Vagina (tissue), 2 donors: ENCODE measurements at regions not wholly inside any gene's neighbourhood (a gene's known extent, or its start where the extent isn't known, plus 50 kb on each side); places are given as distances from the start of the nearest gene placed in this dataset.
"Not testable (repeated sequence)": the region's sequence is repeated elsewhere in the genome, so short reads cannot be mapped to it uniquely, and the experiment has no call there.

ENCODE experiments used
- DNase-seq, 2 donors: peaks; one replicate each; pipeline ENCODE4 v3.0.0-alpha.2; 2017; ENCODE audit errors: extremely low spot score in 2 of 2
- H3K27ac ChIP-seq: fragments of 200-600 bp; sonication (generic); one replicate; pipeline ENCODE4 v1.5.1; 2019
- H3K27me3 ChIP-seq: fragments of 200-600 bp; sonication (generic); one replicate; pipeline ENCODE4 v1.5.1; 2019
- H3K36me3 ChIP-seq, 2 donors: fragments of 200-600 bp; sonication (generic); one replicate each; pipeline ENCODE4 v1.5.1; 2017 to 2019
- H3K4me1 ChIP-seq: fragments of 200-600 bp; sonication (generic); one replicate; pipeline ENCODE4 v1.5.1; 2019
- H3K4me3 ChIP-seq, 2 donors: fragments of 200-600 bp; sonication (generic); 1 replicate in 1 of 2; 2 replicates in 1 of 2; pipeline ENCODE4 v1.5.1; 2016 to 2019
- H3K9me3 ChIP-seq: fragments of 200-600 bp; sonication (generic); one replicate; pipeline ENCODE4 v1.5.1; 2019
- POLR2A ChIP-seq, 2 donors: fragments of 450-650 bp; IDR thresholded peaks; one replicate each; pipeline ENCODE4 v1.6.1; 2017; ENCODE audit warnings: antibody characterized with exemption in 2 of 2, mild to moderate bottlenecking in 2 of 2, moderate library complexity in 2 of 2
- POLR2AphosphoS5 ChIP-seq, 2 donors: sonication (generic); formaldehyde crosslinking; IDR thresholded peaks; one replicate each; pipeline ENCODE4 v1.9.0; 2017; ENCODE audit warnings: antibody characterized with exemption in 2 of 2, mild to moderate bottlenecking in 2 of 2, low read depth in 1 of 2; ENCODE audit not compliant: insufficient read depth in 1 of 2
- intact Hi-C: fragments of 100-400 bp; cut with DNase I; formaldehyde crosslinking; loops from one replicate; pipeline ENCODE4 v1.15.1; 2023
- TF ChIP-seq, protein P1 (sequence below), 3 experiments: fragments of 450-650 bp in 2 of 3; fragments of 200-600 bp in 1 of 3; sonication (generic) in 1 of 3; IDR thresholded peaks; one replicate each; pipeline ENCODE4 v1.5.1; 2017 to 2019; ENCODE audit warnings: antibody characterized with exemption in 3 of 3, mild to moderate bottlenecking in 2 of 3, moderate library complexity in 2 of 3

- no peak for DNase-seq
- Histone ChIP-seq H3K27ac (no peak overlapping the region), H3K27me3 (no peaks in the 10 kb centered on the region), H3K9me3 (no peaks in the 10 kb centered on the region), H3K36me3 (no peaks in the 10 kb centered on the region), H3K4me3 (no peak overlapping the region), H3K4me1 (peaks cover 18% of the 10 kb centered on the region)
- intact Hi-C loops = no loop called here
- TF ChIP-seq POLR2A (IDR thresholded peaks at IDR 0.05) (no peak), POLR2AphosphoS5 (IDR thresholded peaks at IDR 0.05; ENCODE audit: insufficient read depth in 1 of 2, low read depth in 1 of 2) (no peak)
- TF ChIP-seq, protein P1, sequence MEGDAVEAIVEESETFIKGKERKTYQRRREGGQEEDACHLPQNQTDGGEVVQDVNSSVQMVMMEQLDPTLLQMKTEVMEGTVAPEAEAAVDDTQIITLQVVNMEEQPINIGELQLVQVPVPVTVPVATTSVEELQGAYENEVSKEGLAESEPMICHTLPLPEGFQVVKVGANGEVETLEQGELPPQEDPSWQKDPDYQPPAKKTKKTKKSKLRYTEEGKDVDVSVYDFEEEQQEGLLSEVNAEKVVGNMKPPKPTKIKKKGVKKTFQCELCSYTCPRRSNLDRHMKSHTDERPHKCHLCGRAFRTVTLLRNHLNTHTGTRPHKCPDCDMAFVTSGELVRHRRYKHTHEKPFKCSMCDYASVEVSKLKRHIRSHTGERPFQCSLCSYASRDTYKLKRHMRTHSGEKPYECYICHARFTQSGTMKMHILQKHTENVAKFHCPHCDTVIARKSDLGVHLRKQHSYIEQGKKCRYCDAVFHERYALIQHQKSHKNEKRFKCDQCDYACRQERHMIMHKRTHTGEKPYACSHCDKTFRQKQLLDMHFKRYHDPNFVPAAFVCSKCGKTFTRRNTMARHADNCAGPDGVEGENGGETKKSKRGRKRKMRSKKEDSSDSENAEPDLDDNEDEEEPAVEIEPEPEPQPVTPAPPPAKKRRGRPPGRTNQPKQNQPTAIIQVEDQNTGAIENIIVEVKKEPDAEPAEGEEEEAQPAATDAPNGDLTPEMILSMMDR (IDR thresholded peaks at IDR 0.05) = no peak
These were observed 228.3 kb upstream of the NPVF start for GRCh38 chr7:25456467-25457171.

- intact Hi-C loops = no loop called here
- H3K4me3 ChIP-seq = no peak overlapping the region
- no peaks in the 10 kb centered on the region for H3K36me3 ChIP-seq
- DNase-seq = no peak
- H3K4me1 ChIP-seq = peaks cover 18% of the 10 kb centered on the region
- H3K27me3 ChIP-seq = no peaks in the 10 kb centered on the region
- H3K9me3 ChIP-seq = no peaks in the 10 kb centered on the region
- H3K27ac ChIP-seq = no peak overlapping the region
- no peak for TF ChIP-seq POLR2A (IDR thresholded peaks at IDR 0.05)
- TF ChIP-seq POLR2AphosphoS5 (IDR thresholded peaks at IDR 0.05; ENCODE audit: insufficient read depth in 1 of 2, low read depth in 1 of 2) = no peak
- TF ChIP-seq, protein P1 (IDR thresholded peaks at IDR 0.05) = no peak
These were observed 230.8 kb upstream of the NPVF start for GRCh38 chr7:25459057-25459456.

GRCh38 chr7:25460433-25460832 lies 232.1 kb upstream of the NPVF start:
- no peak for TF ChIP-seq POLR2A (IDR thresholded peaks at IDR 0.05)
- TF ChIP-seq, protein P1 (IDR thresholded peaks at IDR 0.05) = no peak
- TF ChIP-seq POLR2AphosphoS5 (IDR thresholded peaks at IDR 0.05; ENCODE audit: insufficient read depth in 1 of 2, low read depth in 1 of 2) = no peak
- DNase-seq = no peak

DNA sequence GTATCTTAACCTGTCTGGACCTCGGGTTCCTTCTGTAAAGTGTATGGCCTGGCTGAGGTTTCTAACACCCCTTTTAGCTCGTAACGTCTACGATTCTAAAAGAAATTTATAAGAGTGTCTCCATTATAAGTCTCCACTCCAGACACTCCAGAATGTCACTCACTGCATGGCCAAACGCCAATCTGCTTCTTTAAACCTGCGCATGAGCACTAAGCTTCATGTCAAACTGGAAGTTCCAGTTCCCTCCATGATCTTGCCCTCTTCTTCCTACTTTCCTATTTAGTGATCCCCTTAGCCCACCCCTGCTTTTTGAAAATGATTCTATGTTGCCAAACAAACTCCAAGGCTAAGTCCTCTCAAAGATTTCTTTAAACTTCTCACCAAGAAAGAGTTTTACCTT lies 241.4 kb upstream of the NPVF start:
- intact Hi-C loops = no loop called here
- no peak overlapping the region for H3K4me3 ChIP-seq
- TF ChIP-seq, protein P1 (IDR thresholded peaks at IDR 0.05) = no peak
- TF ChIP-seq POLR2AphosphoS5 (IDR thresholded peaks at IDR 0.05; ENCODE audit: insufficient read depth in 1 of 2, low read depth in 1 of 2) = no peak
- no peak for TF ChIP-seq POLR2A (IDR thresholded peaks at IDR 0.05)
- no peaks in the 10 kb centered on the region for H3K4me1 ChIP-seq
- H3K27ac ChIP-seq = no peak overlapping the region
- no peaks in the 10 kb centered on the region for H3K9me3 ChIP-seq
- no peaks in the 10 kb centered on the region for H3K27me3 ChIP-seq
- DNase-seq = no peak
- no peaks in the 10 kb centered on the region for H3K36me3 ChIP-seq

More at GRCh38 chr7:25460433-25460832, 232.1 kb upstream of the NPVF start:
- Histone ChIP-seq H3K4me1 (peaks cover 18% of the 10 kb centered on the region), H3K36me3 (no peaks in the 10 kb centered on the region), H3K27ac (no peak overlapping the region), H3K27me3 (no peaks in the 10 kb centered on the region), H3K4me3 (no peak overlapping the region), H3K9me3 (no peaks in the 10 kb centered on the region)
- intact Hi-C loops = no loop called here

- DNase-seq = no peak
- H3K36me3 ChIP-seq = no peaks in the 10 kb centered on the region
- no peak overlapping the region for H3K27ac ChIP-seq
- intact Hi-C loops = no loop called here
- H3K9me3 ChIP-seq = no peaks in the 10 kb centered on the region
- no peak overlapping the region for H3K4me3 ChIP-seq
- no peaks in the 10 kb centered on the region for H3K4me1 ChIP-seq
- no peaks in the 10 kb centered on the region for H3K27me3 ChIP-seq
- TF ChIP-seq, protein P1 (IDR thresholded peaks at IDR 0.05) = no peak
- no peak for TF ChIP-seq POLR2AphosphoS5 (IDR thresholded peaks at IDR 0.05; ENCODE audit: insufficient read depth in 1 of 2, low read depth in 1 of 2)
- no peak for TF ChIP-seq POLR2A (IDR thresholded peaks at IDR 0.05)
These were observed 248.7 kb upstream of the NPVF start for GRCh38 chr7:25476863-25477499.

DNA sequence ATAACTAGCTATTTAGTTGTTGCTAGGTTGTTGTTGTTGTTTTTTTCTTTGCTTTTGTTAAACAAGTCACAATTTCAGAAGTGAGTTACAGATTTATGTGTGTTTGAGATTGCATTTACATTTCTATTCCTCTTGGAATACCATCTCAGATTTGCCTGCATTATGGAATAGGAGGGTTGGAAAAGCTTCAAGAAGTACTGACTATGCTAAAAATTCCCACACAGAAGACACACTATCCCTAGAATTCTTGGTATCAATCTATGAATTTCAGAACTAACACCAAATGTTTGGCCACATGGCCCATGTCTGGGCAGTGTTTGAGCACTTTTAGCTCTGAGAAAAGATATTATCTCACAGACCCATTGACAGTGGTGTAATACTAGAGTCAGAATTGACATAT lies 249.9 kb upstream of the NPVF start:
- intact Hi-C loops = not testable (repeated sequence)

More for the DNA sequence above, 249.9 kb upstream of the NPVF start:
- not testable (repeated sequence) for H3K4me3 ChIP-seq, H3K4me1 ChIP-seq, H3K27ac ChIP-seq, DNase-seq, H3K9me3 ChIP-seq, H3K27me3 ChIP-seq, H3K36me3 ChIP-seq
